Neural progenitor cell (in vitro differentiated cells): ENCODE measurements at regions not wholly inside any gene's neighbourhood (a gene's known extent, or its start where the extent isn't known, plus 50 kb on each side); places are given as distances from the start of the nearest gene placed in this dataset.

Experiments used
- DNase-seq: peaks from one replicate; pipeline ENCODE4 v3.0.0-alpha.2; 2016; ENCODE audit warnings: low spot score
- H2AFZ ChIP-seq: fragments of 200-600 bp; sonication (generic); replicated peaks from 2 replicates; pipeline ENCODE4 v1.6.1; 2016; ENCODE audit warnings: antibody characterized with exemption
- H3F3A ChIP-seq: fragments of 200-600 bp; sonication (generic); 2 replicates; pipeline ENCODE4 v1.6.1; 2016; ENCODE audit warnings: antibody characterized with exemption, low read depth
- H3K27ac ChIP-seq: fragments of 200-600 bp; sonication (generic); 2 replicates; pipeline ENCODE4 v1.5.1; 2016; ENCODE audit warnings: mild to moderate bottlenecking
- H3K27me3 ChIP-seq: fragments of 200-600 bp; sonication (generic); 2 replicates; pipeline ENCODE4 v1.6.1; 2016; ENCODE audit warnings: mild to moderate bottlenecking, moderate library complexity
- H3K36me3 ChIP-seq: fragments of 200-600 bp; sonication (generic); 2 replicates; pipeline ENCODE4 v1.5.1; 2016
- H3K4me1 ChIP-seq: fragments of 200-600 bp; sonication (generic); 2 replicates; pipeline ENCODE4 v1.6.1; 2016; ENCODE audit warnings: mixed run types
- H3K4me2 ChIP-seq: fragments of 200-600 bp; sonication (generic); 2 replicates; pipeline ENCODE4 v1.6.1; 2016
- H3K4me3 ChIP-seq: fragments of 200-600 bp; sonication (generic); 2 replicates; pipeline ENCODE4 v1.5.1; 2016
- H3K79me2 ChIP-seq: fragments of 200-600 bp; sonication (generic); 2 replicates; pipeline ENCODE4 v1.6.1; 2016; ENCODE audit warnings: low read depth
- H3K9ac ChIP-seq: fragments of 200-600 bp; sonication (generic); 2 replicates; pipeline ENCODE4 v1.6.1; 2016
- H3K9me3 ChIP-seq: fragments of 200-600 bp; sonication (generic); 2 replicates; pipeline ENCODE4 v1.5.1; 2016; ENCODE audit warnings: low read depth
- H4K20me1 ChIP-seq: fragments of 200-600 bp; sonication (generic); 2 replicates; pipeline ENCODE4 v1.6.1; 2016; ENCODE audit warnings: low read depth
- H3K27ac Mint-ChIP-seq: 3 replicates; pipeline ENCODE4 v1.8.0; 2021; ENCODE audit warnings: mixed read lengths
- H3K27me3 Mint-ChIP-seq: 2 replicates; pipeline ENCODE4 v1.8.0; 2022; ENCODE audit warnings: low read depth, mild to moderate bottlenecking, inconsistent platforms, moderate library complexity, mixed read lengths; ENCODE audit not compliant: insufficient read depth
- H3K36me3 Mint-ChIP-seq: 3 replicates; pipeline ENCODE4 v1.8.0; 2021; ENCODE audit warnings: mixed read lengths
- H3K4me1 Mint-ChIP-seq: 3 replicates; pipeline ENCODE4 v1.8.0; 2021; ENCODE audit warnings: mixed read lengths
- H3K4me3 Mint-ChIP-seq: 3 replicates; pipeline ENCODE4 v1.8.0; 2021; ENCODE audit warnings: mild to moderate bottlenecking, moderate library complexity, mixed read lengths
- H3K9me3 Mint-ChIP-seq: 3 replicates; pipeline ENCODE4 v1.8.0; 2020; ENCODE audit warnings: mixed read lengths
- EZH2 ChIP-seq: fragments of 200-600 bp; sonication (generic); IDR thresholded peaks from 2 replicates; pipeline ENCODE4 v1.6.1; 2017; ENCODE audit warnings: antibody characterized with exemption, mild to moderate bottlenecking, moderate library complexity
- EZH2phosphoT487 ChIP-seq: fragments of 200-600 bp; sonication (generic); IDR thresholded peaks from 2 replicates; pipeline ENCODE4 v1.6.1; 2017; ENCODE audit warnings: antibody characterized with exemption
- TF ChIP-seq, protein P1 (sequence below): fragments of 200-600 bp; sonication (generic); IDR thresholded peaks from 2 replicates; pipeline ENCODE4 v1.5.1; 2017; ENCODE audit warnings: antibody characterized with exemption, mild to moderate bottlenecking

GRCh38 chr11:129321076-129321475 is 54.6 kb upstream of the BARX2 start:
- H3K4me3 ChIP-seq, result no peak overlapping the region
- no peak for DNase-seq
- no peak overlapping the region for H3K4me3 Mint-ChIP-seq
- H3K4me2 ChIP-seq, result no peak overlapping the region
- no peaks in the 10 kb centered on the region for H3K36me3 ChIP-seq
- peaks cover 12% of the 10 kb centered on the region for H3K4me1 ChIP-seq
- H3K9me3 Mint-ChIP-seq, result no peaks in the 10 kb centered on the region
- H3K27ac ChIP-seq, result no peak overlapping the region
- peaks cover 46% of the 10 kb centered on the region for H3K4me1 Mint-ChIP-seq
- H2AFZ ChIP-seq, result no peak overlapping the region
- H3K79me2 ChIP-seq, result no peaks in the 10 kb centered on the region
- TF ChIP-seq, protein P1, sequence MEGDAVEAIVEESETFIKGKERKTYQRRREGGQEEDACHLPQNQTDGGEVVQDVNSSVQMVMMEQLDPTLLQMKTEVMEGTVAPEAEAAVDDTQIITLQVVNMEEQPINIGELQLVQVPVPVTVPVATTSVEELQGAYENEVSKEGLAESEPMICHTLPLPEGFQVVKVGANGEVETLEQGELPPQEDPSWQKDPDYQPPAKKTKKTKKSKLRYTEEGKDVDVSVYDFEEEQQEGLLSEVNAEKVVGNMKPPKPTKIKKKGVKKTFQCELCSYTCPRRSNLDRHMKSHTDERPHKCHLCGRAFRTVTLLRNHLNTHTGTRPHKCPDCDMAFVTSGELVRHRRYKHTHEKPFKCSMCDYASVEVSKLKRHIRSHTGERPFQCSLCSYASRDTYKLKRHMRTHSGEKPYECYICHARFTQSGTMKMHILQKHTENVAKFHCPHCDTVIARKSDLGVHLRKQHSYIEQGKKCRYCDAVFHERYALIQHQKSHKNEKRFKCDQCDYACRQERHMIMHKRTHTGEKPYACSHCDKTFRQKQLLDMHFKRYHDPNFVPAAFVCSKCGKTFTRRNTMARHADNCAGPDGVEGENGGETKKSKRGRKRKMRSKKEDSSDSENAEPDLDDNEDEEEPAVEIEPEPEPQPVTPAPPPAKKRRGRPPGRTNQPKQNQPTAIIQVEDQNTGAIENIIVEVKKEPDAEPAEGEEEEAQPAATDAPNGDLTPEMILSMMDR, result no peak
- TF ChIP-seq EZH2 (no peak), EZH2phosphoT487 (no peak)
- H4K20me1 ChIP-seq, result no peaks in the 10 kb centered on the region
- H3K27me3 Mint-ChIP-seq, result peaks cover 3% of the 10 kb centered on the region
- no peaks in the 10 kb centered on the region for H3F3A ChIP-seq
- H3K9ac ChIP-seq, result no peak overlapping the region
- no peaks in the 10 kb centered on the region for H3K9me3 ChIP-seq
- no peaks in the 10 kb centered on the region for H3K36me3 Mint-ChIP-seq
- H3K27ac Mint-ChIP-seq, result no peak overlapping the region
- no peaks in the 10 kb centered on the region for H3K27me3 ChIP-seq

DNA sequence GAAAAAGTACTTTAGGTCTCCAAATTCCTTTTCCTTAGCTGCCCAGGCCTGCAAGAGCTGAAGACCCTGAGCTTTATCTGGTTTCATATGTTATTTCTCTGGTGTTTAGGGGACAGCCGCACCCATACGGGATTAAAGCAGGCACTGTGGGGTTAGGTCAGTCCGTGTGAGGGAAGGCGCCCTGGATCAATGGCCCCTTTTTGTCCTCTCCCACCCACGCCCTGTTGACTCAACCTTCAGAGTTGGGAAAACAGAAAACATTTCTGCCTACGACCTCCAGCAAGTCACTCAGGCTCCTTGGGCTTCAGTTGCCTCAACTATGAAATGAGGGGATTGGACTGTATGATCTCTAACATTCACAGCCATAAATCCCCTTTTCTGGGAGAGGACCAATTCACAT is 55.2 kb upstream of the BARX2 start:
- H3K36me3 Mint-ChIP-seq, result no peaks in the 10 kb centered on the region
- no peak overlapping the region for H2AFZ ChIP-seq
- no peak overlapping the region for H3K27ac Mint-ChIP-seq
- H3K4me1 Mint-ChIP-seq, result peaks cover 50% of the 10 kb centered on the region
- no peak overlapping the region for H3K27ac ChIP-seq
- H3F3A ChIP-seq, result no peaks in the 10 kb centered on the region
- no peaks in the 10 kb centered on the region for H3K79me2 ChIP-seq
- DNase-seq, result no peak
- TF ChIP-seq EZH2phosphoT487, result no peak
- TF ChIP-seq EZH2, result no peak
- TF ChIP-seq, protein P1, result no peak
- H3K36me3 ChIP-seq, result no peaks in the 10 kb centered on the region
- H3K4me1 ChIP-seq, result peaks cover 18% of the 10 kb centered on the region
- H3K9ac ChIP-seq, result no peak overlapping the region
- no peaks in the 10 kb centered on the region for H3K9me3 ChIP-seq
- H3K9me3 Mint-ChIP-seq, result no peaks in the 10 kb centered on the region
- no peak overlapping the region for H3K4me3 Mint-ChIP-seq
- no peaks in the 10 kb centered on the region for H4K20me1 ChIP-seq
- no peaks in the 10 kb centered on the region for H3K27me3 ChIP-seq
- no peak overlapping the region for H3K4me2 ChIP-seq
- no peak overlapping the region for H3K4me3 ChIP-seq
- peaks cover 3% of the 10 kb centered on the region for H3K27me3 Mint-ChIP-seq

DNA sequence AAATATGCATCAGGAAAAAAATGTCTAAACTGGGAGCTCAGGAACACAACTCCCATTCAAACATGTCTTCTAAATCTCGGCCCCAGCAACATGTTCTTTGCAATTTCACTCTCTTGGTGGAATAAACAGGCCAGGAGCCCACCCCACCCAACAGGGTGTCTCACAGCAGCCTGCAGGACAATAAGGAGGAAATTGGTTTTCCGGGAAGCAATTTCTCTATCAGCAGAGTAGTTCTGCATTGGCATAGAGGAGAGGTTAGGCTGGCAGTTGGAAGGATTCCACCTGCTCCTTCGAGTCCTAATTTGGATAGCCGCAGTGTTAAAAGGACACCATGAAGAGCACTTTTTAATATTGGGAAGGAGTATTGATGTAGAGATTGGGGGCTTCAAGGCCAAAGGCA is 55.9 kb upstream of the BARX2 start:
- H2AFZ ChIP-seq, result no peak overlapping the region
- H3K27ac ChIP-seq, result no peak overlapping the region
- H3K36me3 ChIP-seq, result no peaks in the 10 kb centered on the region
- peaks cover 23% of the 10 kb centered on the region for H3K4me1 ChIP-seq
- H3K9ac ChIP-seq, result no peak overlapping the region
- H3K4me3 ChIP-seq, result no peak overlapping the region
- H4K20me1 ChIP-seq, result no peaks in the 10 kb centered on the region
- H3K4me3 Mint-ChIP-seq, result no peak overlapping the region
- no peaks in the 10 kb centered on the region for H3K79me2 ChIP-seq
- H3K9me3 ChIP-seq, result no peaks in the 10 kb centered on the region
- H3K27me3 Mint-ChIP-seq, result peaks cover 3% of the 10 kb centered on the region
- DNase-seq, result no peak
- H3K36me3 Mint-ChIP-seq, result no peaks in the 10 kb centered on the region
- no peaks in the 10 kb centered on the region for H3K27me3 ChIP-seq
- no peaks in the 10 kb centered on the region for H3F3A ChIP-seq
- H3K4me1 Mint-ChIP-seq, result peaks cover 52% of the 10 kb centered on the region
- TF ChIP-seq EZH2phosphoT487 (no peak), EZH2 (no peak)
- TF ChIP-seq, protein P1, result no peak
- H3K9me3 Mint-ChIP-seq, result no peaks in the 10 kb centered on the region
- H3K27ac Mint-ChIP-seq, result no peak overlapping the region
- no peak overlapping the region for H3K4me2 ChIP-seq
